Epithelial cell of proximal tubule (primary cell): ENCODE measurements at regions not wholly inside any gene's neighbourhood (a gene's known extent, or its start where the extent isn't known, plus 50 kb on each side); places are given as distances from the start of the nearest gene placed in this dataset.

Source experiments
- DNase-seq: peaks from one replicate; pipeline ENCODE4 v3.0.0-alpha.2; 2011; ENCODE audit warnings: low read depth
- H3K4me3 ChIP-seq: 2 replicates; pipeline ENCODE4 v1.5.1; 2011; ENCODE audit warnings: low read depth, mild to moderate bottlenecking, low read length
- CTCF ChIP-seq: conservative IDR thresholded peaks from 2 replicates; pipeline ENCODE4 v1.5.1; 2012; ENCODE audit warnings: low read depth, mild to moderate bottlenecking, low read length

DNA sequence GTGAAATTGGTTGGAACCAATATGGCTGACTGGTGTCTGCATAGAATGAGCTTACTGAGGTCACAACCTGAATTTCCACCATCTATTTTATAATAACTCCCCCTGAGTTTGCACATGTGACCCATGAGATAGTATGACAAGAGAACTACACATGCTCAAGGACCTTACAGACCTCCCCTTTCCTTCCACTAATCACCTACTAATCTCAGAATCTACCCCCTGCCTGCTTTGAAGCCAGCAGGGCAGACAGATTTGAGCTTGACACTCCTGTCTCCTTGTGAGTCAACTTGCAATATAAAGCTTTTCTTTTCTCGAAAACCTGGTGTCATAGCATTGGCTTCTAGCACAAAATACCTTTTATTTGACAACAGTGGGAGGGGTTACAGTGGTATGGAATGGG lies 248.4 kb downstream of the RFC3 start:
- no peak overlapping the region for H3K4me3 ChIP-seq
- no peak for TF ChIP-seq CTCF
- no peak for DNase-seq

DNA sequence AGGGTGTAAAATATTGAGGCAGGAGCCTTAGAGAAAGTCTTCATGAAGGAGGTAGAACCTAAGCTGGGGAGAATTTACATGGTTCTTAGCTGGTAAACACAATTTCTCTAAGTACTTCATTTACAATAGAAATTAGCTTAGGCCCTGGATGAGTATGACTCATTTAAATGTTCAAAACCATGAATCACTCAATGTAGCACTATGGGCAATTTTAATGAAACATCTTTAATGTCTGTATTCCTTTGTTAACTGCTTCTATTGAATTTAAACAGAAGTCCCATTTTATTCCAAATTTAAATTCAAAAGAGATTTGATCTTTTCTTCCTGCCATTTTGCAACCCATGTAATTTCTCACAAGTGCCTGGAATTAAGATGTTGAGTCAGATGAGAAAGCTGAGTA lies 252.1 kb downstream of the RFC3 start:
- no peak for TF ChIP-seq CTCF
- DNase-seq = no peak
- H3K4me3 ChIP-seq = no peak overlapping the region

GRCh38 chr13:34070544-34071303 lies 252.8 kb downstream of the RFC3 start:
- H3K4me3 ChIP-seq = no peak overlapping the region
- no peak for DNase-seq
- TF ChIP-seq CTCF = no peak

DNA sequence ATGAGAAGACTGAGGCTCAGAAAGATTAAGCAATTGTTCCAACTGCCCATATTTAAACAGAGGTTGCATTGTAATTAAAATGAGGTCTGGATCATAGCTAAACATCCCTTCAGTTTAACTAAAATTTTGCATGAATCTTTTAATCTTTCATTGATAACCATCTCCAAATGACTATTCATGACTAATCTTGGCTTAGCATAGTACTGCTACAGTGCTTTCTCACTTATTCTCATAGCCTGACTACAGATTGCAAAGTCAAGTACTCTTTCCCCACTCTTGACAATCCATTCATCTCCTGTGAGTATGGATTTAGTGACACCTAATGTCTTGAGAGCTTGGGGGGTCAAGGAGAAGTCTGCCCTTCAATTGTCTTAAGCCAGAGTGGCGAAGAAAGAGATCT lies 258.4 kb downstream of the RFC3 start:
- no peak for TF ChIP-seq CTCF
- no peak overlapping the region for H3K4me3 ChIP-seq
- DNase-seq = no peak

- no peak for DNase-seq
- no peak overlapping the region for H3K4me3 ChIP-seq
- TF ChIP-seq CTCF = peak; percentile 72
These were observed 259.2 kb downstream of the RFC3 start for GRCh38 chr13:34076943-34077703.

- no peak for TF ChIP-seq CTCF
- DNase-seq = no peak
- H3K4me3 ChIP-seq = no peak overlapping the region
These were observed 260.5 kb downstream of the RFC3 start for GRCh38 chr13:34078334-34078999.
